ENCODE measurements at regions not wholly inside any gene's neighbourhood (a gene's known extent, or its start where the extent isn't known, plus 50 kb on each side); places are given as distances from the start of the nearest gene placed in this dataset.
A peak's percentile ranks its signal among the peaks of the same experiment; 100 is the strongest.

DNA sequence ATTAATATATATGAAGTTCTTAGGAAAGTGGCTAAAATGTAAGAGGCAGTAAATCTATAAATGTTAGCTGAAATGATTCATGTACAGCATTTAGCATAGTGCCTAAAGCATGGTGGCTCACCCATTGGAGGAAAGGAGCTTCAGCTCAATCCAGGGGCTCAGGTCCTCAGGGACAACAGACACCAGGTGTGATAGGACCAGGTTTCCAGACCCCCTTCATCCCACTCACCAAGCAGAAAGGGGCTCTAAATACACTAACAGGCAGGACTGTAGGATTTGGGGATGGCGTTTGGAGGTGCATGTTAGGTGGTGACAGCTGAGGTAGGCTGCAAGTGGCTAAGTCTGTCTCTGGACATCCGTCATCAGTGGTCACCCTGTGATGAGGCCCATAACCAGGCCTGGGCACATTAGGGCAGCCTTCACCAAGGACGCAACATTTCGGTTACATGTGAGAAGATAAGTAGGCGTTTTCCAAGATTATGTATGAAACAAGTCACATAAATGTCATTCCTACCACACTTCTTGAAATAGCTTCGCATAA is 233.1 kb downstream of the C1orf94 start:
- no peaks in the 10 kb centered on the region for H3K9me3 ChIP-seq (ENCODE audit: severe bottlenecking)
- H3K4me1 ChIP-seq (ENCODE audit: insufficient read depth, poor library complexity, severe bottlenecking): no peaks in the 10 kb centered on the region
- no peak for DNase-seq (ENCODE audit: low spot score)
- ATAC-seq (ENCODE audit: low read depth): no peak
- H3K4me3 ChIP-seq (ENCODE audit: severe bottlenecking): no peak overlapping the region
- no peaks in the 10 kb centered on the region for H3K27me3 ChIP-seq (ENCODE audit: insufficient read depth, poor library complexity, severe bottlenecking)
- no peaks in the 10 kb centered on the region for H3K36me3 ChIP-seq (ENCODE audit: low read depth)
- TF ChIP-seq CTCF (IDR thresholded peaks at IDR 0.05; ENCODE audit: poor library complexity, severe bottlenecking): no peak
- no peak overlapping the region for H3K27ac ChIP-seq (ENCODE audit: poor library complexity, severe bottlenecking)

DNA sequence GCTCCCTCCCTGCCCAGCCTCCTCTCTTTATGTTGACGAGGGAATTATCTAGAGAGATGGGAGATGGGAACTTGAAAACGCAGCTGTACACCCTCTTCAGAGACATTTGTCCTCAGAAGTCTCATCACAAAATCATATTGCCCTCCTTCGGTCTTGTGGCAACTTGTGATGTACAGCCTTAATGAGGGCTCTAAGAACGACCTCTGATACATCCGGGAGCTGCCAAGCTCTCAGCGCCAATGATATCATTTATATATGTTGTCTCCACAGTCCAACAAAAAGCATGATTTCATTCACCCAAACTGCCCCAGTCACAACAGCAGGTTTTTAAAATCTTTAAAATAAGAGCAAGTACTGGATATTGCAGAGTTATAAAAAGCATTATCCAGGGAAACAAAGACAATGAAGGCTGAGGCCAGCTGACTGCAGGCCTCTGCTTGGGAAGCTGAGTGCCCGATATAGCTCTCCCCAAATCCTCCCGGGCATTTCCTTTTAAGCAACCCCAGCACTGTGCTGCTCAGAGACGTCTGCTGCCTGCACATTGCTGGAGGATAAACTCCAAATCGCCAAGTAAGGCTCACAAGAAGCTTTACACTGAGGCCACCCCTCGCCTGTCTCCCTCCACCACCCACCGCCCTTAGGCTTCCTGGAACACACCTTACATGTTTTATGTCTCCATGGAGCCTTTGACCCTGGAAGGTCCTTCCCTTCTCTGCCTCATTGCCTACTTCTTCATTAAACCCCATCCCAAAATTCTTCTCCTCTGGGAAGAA is 236.1 kb downstream of the C1orf94 start:
- DNase-seq (ENCODE audit: low spot score): no peak

DNA sequence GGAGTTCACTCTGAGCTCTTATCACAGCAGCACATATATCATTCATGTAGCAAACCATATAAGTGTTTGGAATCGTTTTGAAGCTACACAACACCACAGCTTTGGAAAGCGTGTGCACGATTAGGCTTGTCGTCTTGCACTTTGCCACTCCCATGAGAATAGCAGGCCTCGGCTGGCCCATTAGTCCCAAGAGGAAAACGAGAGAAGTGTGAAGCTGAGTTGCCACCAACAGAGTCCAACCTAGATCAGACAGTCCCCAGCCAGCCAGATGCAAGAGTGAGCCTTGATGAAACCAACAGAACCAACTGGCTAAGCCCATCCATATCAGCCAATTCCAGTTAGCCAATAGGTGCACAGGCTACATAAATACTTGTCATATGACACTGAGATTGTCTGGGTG is 238.4 kb downstream of the C1orf94 start:
- Histone ChIP-seq H3K27me3 (ENCODE audit: insufficient read depth, poor library complexity, severe bottlenecking) (no peaks in the 10 kb centered on the region), H3K4me3 (ENCODE audit: severe bottlenecking) (no peak overlapping the region), H3K27ac (ENCODE audit: poor library complexity, severe bottlenecking) (no peak overlapping the region), H3K36me3 (ENCODE audit: low read depth) (no peaks in the 10 kb centered on the region), H3K4me1 (ENCODE audit: insufficient read depth, poor library complexity, severe bottlenecking) (no peaks in the 10 kb centered on the region), H3K9me3 (ENCODE audit: severe bottlenecking) (no peaks in the 10 kb centered on the region)
- ATAC-seq (ENCODE audit: low read depth) (no peak), DNase-seq (ENCODE audit: low spot score) (no peak)
- TF ChIP-seq CTCF (IDR thresholded peaks at IDR 0.05; ENCODE audit: poor library complexity, severe bottlenecking): no peak

More for the DNA sequence above, 236.1 kb downstream of the C1orf94 start:
- Histone ChIP-seq H3K27ac (ENCODE audit: poor library complexity, severe bottlenecking) (no peak overlapping the region), H3K4me3 (ENCODE audit: severe bottlenecking) (no peak overlapping the region), H3K9me3 (ENCODE audit: severe bottlenecking) (no peaks in the 10 kb centered on the region), H3K36me3 (ENCODE audit: low read depth) (no peaks in the 10 kb centered on the region), H3K4me1 (ENCODE audit: insufficient read depth, poor library complexity, severe bottlenecking) (no peaks in the 10 kb centered on the region), H3K27me3 (ENCODE audit: insufficient read depth, poor library complexity, severe bottlenecking) (no peaks in the 10 kb centered on the region)
- no peak for ATAC-seq (ENCODE audit: low read depth)
- TF ChIP-seq CTCF (IDR thresholded peaks at IDR 0.05; ENCODE audit: poor library complexity, severe bottlenecking): no peak

DNA sequence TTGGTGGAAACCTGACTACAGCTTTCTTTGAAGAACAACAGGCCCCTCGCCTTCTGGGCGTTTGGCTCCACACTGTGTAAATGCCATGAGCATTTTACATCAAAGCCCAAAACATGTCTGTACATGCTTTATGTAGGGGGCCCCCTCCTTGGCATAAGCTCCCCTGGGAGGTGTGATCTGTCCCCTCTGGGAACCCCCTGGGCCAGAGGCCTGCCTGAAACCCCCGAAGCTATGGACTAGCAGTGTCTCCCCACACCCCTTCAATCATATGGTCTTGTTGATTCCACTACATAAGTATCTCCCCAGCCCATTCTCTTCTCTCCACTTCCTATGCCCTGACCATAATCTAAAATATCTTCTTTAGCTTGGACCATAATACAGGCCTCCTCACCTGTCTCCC is 241.5 kb downstream of the C1orf94 start:
- DNase-seq (ENCODE audit: low spot score) (no peak), ATAC-seq (ENCODE audit: low read depth) (no peak)
- Histone ChIP-seq H3K9me3 (ENCODE audit: severe bottlenecking) (no peaks in the 10 kb centered on the region), H3K27ac (ENCODE audit: poor library complexity, severe bottlenecking) (no peak overlapping the region), H3K4me1 (ENCODE audit: insufficient read depth, poor library complexity, severe bottlenecking) (no peaks in the 10 kb centered on the region), H3K36me3 (ENCODE audit: low read depth) (no peaks in the 10 kb centered on the region), H3K27me3 (ENCODE audit: insufficient read depth, poor library complexity, severe bottlenecking) (no peaks in the 10 kb centered on the region), H3K4me3 (ENCODE audit: severe bottlenecking) (no peak overlapping the region)
- TF ChIP-seq CTCF (IDR thresholded peaks at IDR 0.05; ENCODE audit: poor library complexity, severe bottlenecking): no peak

GRCh38 chr1:34419663-34420136 is 243.0 kb downstream of the C1orf94 start:
- no peaks in the 10 kb centered on the region for H3K27me3 ChIP-seq (ENCODE audit: insufficient read depth, poor library complexity, severe bottlenecking)
- no peak overlapping the region for H3K27ac ChIP-seq (ENCODE audit: poor library complexity, severe bottlenecking)
- H3K4me1 ChIP-seq (ENCODE audit: insufficient read depth, poor library complexity, severe bottlenecking): no peaks in the 10 kb centered on the region
- DNase-seq (ENCODE audit: low spot score) (no peak), ATAC-seq (ENCODE audit: low read depth) (peak; percentile 52; the same call in 2 of the 3 replicates)
- H3K9me3 ChIP-seq (ENCODE audit: severe bottlenecking): no peaks in the 10 kb centered on the region
- H3K4me3 ChIP-seq (ENCODE audit: severe bottlenecking): no peak overlapping the region
- peak; percentile 14 for TF ChIP-seq CTCF (IDR thresholded peaks at IDR 0.05; ENCODE audit: poor library complexity, severe bottlenecking)
- no peaks in the 10 kb centered on the region for H3K36me3 ChIP-seq (ENCODE audit: low read depth)
